NOMO-1 treated with dmso at 0.1 percent for 144 hours (cell line): ENCODE measurements at regions not wholly inside any gene's neighbourhood (a gene's known extent, or its start where the extent isn't known, plus 50 kb on each side); places are given as distances from the start of the nearest gene placed in this dataset.

Experiments
- DNase-seq: peaks from one replicate; lab custom pipeline; 2025; ENCODE audit not compliant: unreplicated experiment; lab: John Stamatoyannopoulos, UW

GRCh38 chr2:12107939-12108338 is 361.5 kb downstream of the LPIN1 start:
- DNase-seq = no peak

GRCh38 chr2:12109363-12110017 is 363.1 kb downstream of the LPIN1 start:
- DNase-seq = no peak

GRCh38 chr2:12110074-12110473 is 363.6 kb downstream of the LPIN1 start:
- DNase-seq = no peak

- no peak for DNase-seq
Measured at GRCh38 chr2:12110481-12110880, 364.0 kb downstream of the LPIN1 start.

- no peak for DNase-seq
Measured at GRCh38 chr2:12113412-12113811, 367.0 kb downstream of the LPIN1 start.

- no peak for DNase-seq
Measured at GRCh38 chr2:12114816-12115215, 368.4 kb downstream of the LPIN1 start.

- DNase-seq = no peak
Measured at GRCh38 chr2:12116228-12116750, 369.9 kb downstream of the LPIN1 start.

- DNase-seq = no peak
Measured at GRCh38 chr2:12119841-12120240, 373.4 kb downstream of the LPIN1 start.

GRCh38 chr2:12120281-12121150 is 374.1 kb downstream of the LPIN1 start:
- DNase-seq = no peak

GRCh38 chr2:12124790-12125189 is 378.4 kb downstream of the LPIN1 start:
- no peak for DNase-seq

GRCh38 chr2:12126318-12126717 is 379.9 kb downstream of the LPIN1 start:
- DNase-seq = no peak

GRCh38 chr2:12127638-12128037 is 381.2 kb downstream of the LPIN1 start:
- DNase-seq = no peak

- DNase-seq = no peak
Measured at GRCh38 chr2:12131975-12132374, 385.5 kb downstream of the LPIN1 start.

- DNase-seq = no peak
Measured at GRCh38 chr2:12141618-12142258, 395.3 kb downstream of the LPIN1 start.

- DNase-seq = no peak
Measured at GRCh38 chr2:12151716-12152115, 405.3 kb downstream of the LPIN1 start.

GRCh38 chr2:12152888-12153287 is 406.5 kb downstream of the LPIN1 start:
- no peak for DNase-seq

GRCh38 chr2:12155303-12156051 is 409.0 kb downstream of the LPIN1 start:
- no peak for DNase-seq

- DNase-seq = no peak
Measured at GRCh38 chr2:12156349-12156748, 409.9 kb downstream of the LPIN1 start.

GRCh38 chr2:12161085-12161484 is 414.7 kb downstream of the LPIN1 start:
- no peak for DNase-seq

GRCh38 chr2:12162269-12163247 is 416.1 kb downstream of the LPIN1 start:
- DNase-seq = no peak
